GM23338 (cell line): ENCODE measurements at regions not wholly inside any gene's neighbourhood (a gene's known extent, or its start where the extent isn't known, plus 50 kb on each side); places are given as distances from the start of the nearest gene placed in this dataset.

Experiments used
- ETS1 ChIP-seq: IDR thresholded peaks from 2 replicates; pipeline ENCODE4 v1.6.1; 2016; ENCODE audit warnings: antibody characterized with exemption
- EZH2 ChIP-seq: fragments of 200-600 bp; sonication (generic); IDR thresholded peaks from one replicate; pipeline ENCODE4 v1.8.0; 2017; ENCODE audit warnings: antibody characterized with exemption, mild to moderate bottlenecking, low read depth; ENCODE audit not compliant: unreplicated experiment
- EZH2phosphoT487 ChIP-seq: fragments of 200-600 bp; sonication (generic); IDR thresholded peaks from one replicate; pipeline ENCODE4 v1.8.1; 2018; ENCODE audit warnings: antibody characterized with exemption; ENCODE audit not compliant: unreplicated experiment
- JUNB ChIP-seq: IDR thresholded peaks from one replicate; pipeline ENCODE4 v1.6.1; 2016; ENCODE audit warnings: antibody characterized with exemption; ENCODE audit not compliant: unreplicated experiment
- NANOG ChIP-seq: IDR thresholded peaks from 2 replicates; pipeline ENCODE4 v1.6.1; 2016; ENCODE audit warnings: antibody characterized with exemption, borderline replicate concordance
- POLR2AphosphoS5 ChIP-seq: IDR thresholded peaks from 2 replicates; pipeline ENCODE4 v1.6.1; 2016; ENCODE audit warnings: antibody characterized with exemption, low read depth
- ZNF114 ChIP-seq: fragments of 250-450 bp; sonication (Bioruptor Pico); IDR thresholded peaks from 2 replicates; pipeline ENCODE4 v1.5.0; 2020; ENCODE audit warnings: mild to moderate bottlenecking, moderate library complexity
- TF ChIP-seq, protein P1 (sequence below), 2 experiments: fragments of 200-600 bp in 1 of 2; sonication (generic) in 1 of 2; conservative IDR thresholded peaks; 2 replicates each; pipeline versions ENCODE4 v1.5.1 to v1.6.1; 2016 to 2017; ENCODE audit warnings: antibody characterized with exemption in 2 of 2, low read depth in 2 of 2, mild to moderate bottlenecking in 2 of 2, moderate library complexity in 1 of 2
- TF ChIP-seq, protein P2 (sequence below): fragments of 250-450 bp; sonication (Bioruptor Pico); IDR thresholded peaks from 2 replicates; pipeline ENCODE4 v1.5.0; 2020; ENCODE audit warnings: mild to moderate bottlenecking, moderate library complexity

DNA sequence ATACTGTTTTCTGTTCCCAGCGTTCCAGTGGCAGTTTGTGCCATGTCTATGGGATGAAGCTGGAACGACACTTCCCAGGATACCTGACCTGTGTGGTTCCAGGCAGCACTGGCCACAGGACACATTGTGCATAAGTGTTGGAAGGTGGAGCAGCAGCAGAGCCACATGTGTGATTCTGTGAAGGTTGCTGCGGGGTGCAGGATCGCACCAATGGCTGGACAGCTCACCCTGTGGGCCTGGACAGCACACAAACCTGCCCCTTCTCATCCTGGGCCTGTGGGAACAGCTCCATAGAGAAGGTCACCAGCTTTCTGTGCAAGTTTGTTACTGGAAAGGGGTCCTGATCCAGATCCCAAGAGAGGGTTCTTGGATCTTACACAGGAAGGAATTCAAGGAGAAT is 252.2 kb upstream of the RAB6C start:
- TF ChIP-seq, protein P1, sequence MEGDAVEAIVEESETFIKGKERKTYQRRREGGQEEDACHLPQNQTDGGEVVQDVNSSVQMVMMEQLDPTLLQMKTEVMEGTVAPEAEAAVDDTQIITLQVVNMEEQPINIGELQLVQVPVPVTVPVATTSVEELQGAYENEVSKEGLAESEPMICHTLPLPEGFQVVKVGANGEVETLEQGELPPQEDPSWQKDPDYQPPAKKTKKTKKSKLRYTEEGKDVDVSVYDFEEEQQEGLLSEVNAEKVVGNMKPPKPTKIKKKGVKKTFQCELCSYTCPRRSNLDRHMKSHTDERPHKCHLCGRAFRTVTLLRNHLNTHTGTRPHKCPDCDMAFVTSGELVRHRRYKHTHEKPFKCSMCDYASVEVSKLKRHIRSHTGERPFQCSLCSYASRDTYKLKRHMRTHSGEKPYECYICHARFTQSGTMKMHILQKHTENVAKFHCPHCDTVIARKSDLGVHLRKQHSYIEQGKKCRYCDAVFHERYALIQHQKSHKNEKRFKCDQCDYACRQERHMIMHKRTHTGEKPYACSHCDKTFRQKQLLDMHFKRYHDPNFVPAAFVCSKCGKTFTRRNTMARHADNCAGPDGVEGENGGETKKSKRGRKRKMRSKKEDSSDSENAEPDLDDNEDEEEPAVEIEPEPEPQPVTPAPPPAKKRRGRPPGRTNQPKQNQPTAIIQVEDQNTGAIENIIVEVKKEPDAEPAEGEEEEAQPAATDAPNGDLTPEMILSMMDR (conservative IDR thresholded peaks at IDR 0.05; ENCODE audit: low read depth in 2 of 2) = no peak
- TF ChIP-seq EZH2 (no peak), POLR2AphosphoS5 (no peak), ETS1 (no peak), ZNF114 (CRISPR knock-in tag) (no peak), EZH2phosphoT487 (no peak), JUNB (no peak), NANOG (no peak)
- TF ChIP-seq, protein P2, sequence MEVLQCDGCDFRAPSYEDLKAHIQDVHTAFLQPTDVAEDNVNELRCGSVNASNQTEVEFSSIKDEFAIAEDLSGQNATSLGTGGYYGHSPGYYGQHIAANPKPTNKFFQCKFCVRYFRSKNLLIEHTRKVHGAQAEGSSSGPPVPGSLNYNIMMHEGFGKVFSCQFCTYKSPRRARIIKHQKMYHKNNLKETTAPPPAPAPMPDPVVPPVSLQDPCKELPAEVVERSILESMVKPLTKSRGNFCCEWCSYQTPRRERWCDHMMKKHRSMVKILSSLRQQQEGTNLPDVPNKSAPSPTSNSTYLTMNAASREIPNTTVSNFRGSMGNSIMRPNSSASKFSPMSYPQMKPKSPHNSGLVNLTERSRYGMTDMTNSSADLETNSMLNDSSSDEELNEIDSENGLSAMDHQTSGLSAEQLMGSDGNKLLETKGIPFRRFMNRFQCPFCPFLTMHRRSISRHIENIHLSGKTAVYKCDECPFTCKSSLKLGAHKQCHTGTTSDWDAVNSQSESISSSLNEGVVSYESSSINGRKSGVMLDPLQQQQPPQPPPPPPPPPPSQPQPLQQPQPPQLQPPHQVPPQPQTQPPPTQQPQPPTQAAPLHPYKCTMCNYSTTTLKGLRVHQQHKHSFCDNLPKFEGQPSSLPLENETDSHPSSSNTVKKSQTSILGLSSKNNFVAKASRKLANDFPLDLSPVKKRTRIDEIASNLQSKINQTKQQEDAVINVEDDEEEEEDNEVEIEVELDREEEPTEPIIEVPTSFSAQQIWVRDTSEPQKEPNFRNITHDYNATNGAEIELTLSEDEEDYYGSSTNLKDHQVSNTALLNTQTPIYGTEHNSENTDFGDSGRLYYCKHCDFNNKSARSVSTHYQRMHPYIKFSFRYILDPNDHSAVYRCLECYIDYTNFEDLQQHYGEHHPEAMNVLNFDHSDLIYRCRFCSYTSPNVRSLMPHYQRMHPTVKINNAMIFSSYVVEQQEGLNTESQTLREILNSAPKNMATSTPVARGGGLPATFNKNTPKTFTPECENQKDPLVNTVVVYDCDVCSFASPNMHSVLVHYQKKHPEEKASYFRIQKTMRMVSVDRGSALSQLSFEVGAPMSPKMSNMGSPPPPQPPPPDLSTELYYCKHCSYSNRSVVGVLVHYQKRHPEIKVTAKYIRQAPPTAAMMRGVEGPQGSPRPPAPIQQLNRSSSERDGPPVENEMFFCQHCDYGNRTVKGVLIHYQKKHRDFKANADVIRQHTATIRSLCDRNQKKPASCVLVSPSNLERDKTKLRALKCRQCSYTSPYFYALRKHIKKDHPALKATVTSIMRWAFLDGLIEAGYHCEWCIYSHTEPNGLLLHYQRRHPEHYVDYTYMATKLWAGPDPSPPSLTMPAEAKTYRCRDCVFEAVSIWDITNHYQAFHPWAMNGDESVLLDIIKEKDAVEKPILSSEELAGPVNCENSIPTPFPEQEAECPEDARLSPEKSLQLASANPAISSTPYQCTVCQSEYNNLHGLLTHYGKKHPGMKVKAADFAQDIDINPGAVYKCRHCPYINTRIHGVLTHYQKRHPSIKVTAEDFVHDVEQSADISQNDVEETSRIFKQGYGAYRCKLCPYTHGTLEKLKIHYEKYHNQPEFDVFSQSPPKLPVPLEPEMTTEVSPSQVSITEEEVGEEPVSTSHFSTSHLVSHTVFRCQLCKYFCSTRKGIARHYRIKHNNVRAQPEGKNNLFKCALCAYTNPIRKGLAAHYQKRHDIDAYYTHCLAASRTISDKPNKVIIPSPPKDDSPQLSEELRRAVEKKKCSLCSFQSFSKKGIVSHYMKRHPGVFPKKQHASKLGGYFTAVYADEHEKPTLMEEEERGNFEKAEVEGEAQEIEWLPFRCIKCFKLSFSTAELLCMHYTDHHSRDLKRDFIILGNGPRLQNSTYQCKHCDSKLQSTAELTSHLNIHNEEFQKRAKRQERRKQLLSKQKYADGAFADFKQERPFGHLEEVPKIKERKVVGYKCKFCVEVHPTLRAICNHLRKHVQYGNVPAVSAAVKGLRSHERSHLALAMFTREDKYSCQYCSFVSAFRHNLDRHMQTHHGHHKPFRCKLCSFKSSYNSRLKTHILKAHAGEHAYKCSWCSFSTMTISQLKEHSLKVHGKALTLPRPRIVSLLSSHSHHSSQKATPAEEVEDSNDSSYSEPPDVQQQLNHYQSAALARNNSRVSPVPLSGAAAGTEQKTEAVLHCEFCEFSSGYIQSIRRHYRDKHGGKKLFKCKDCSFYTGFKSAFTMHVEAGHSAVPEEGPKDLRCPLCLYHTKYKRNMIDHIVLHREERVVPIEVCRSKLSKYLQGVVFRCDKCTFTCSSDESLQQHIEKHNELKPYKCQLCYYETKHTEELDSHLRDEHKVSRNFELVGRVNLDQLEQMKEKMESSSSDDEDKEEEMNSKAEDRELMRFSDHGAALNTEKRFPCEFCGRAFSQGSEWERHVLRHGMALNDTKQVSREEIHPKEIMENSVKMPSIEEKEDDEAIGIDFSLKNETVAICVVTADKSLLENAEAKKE (CRISPR knock-in tag) = no peak
